RWPE2 (cell line): ENCODE measurements at regions not wholly inside any gene's neighbourhood (a gene's known extent, or its start where the extent isn't known, plus 50 kb on each side); places are given as distances from the start of the nearest gene placed in this dataset.
A peak's percentile ranks its signal among the peaks of the same experiment; 100 is the strongest.

Source experiments
- ATAC-seq: fragments of 200-7000 bp; cut with Tn5 transposase; 3 replicates; pipeline ENCODE4 v1.9.1; 2021; ENCODE audit warnings: low read depth
- DNase-seq: peaks from one replicate; pipeline ENCODE4 v3.0.0-alpha.2; 2020; ENCODE audit warnings: low spot score
- H3K27ac ChIP-seq: fragments of 450-650 bp; 2 replicates; pipeline ENCODE4 v1.5.1; 2017; ENCODE audit warnings: mild to moderate bottlenecking; ENCODE audit not compliant: poor library complexity, severe bottlenecking
- H3K27me3 ChIP-seq: fragments of 250-450 bp; sonication (Bioruptor Pico); 2 replicates; pipeline ENCODE4 v1.5.1; 2021; ENCODE audit warnings: mild to moderate bottlenecking, moderate library complexity; ENCODE audit not compliant: insufficient read depth, poor library complexity, severe bottlenecking
- H3K36me3 ChIP-seq: fragments of 250-450 bp; sonication (Bioruptor Pico); 2 replicates; pipeline ENCODE4 v1.5.1; 2020; ENCODE audit warnings: low read depth, mild to moderate bottlenecking, moderate library complexity
- H3K4me1 ChIP-seq: fragments of 250-450 bp; sonication (Bioruptor Pico); 2 replicates; pipeline ENCODE4 v1.5.1; 2021; ENCODE audit warnings: mild to moderate bottlenecking, moderate library complexity; ENCODE audit not compliant: insufficient read depth, poor library complexity, severe bottlenecking
- H3K4me3 ChIP-seq: fragments of 250-450 bp; sonication (Bioruptor Pico); 2 replicates; pipeline ENCODE4 v1.5.1; 2021; ENCODE audit warnings: mild to moderate bottlenecking, moderate library complexity; ENCODE audit not compliant: severe bottlenecking
- H3K9me3 ChIP-seq: fragments of 250-450 bp; sonication (Bioruptor Pico); 2 replicates; pipeline ENCODE4 v1.5.1; 2021; ENCODE audit warnings: mild to moderate bottlenecking, moderate library complexity; ENCODE audit not compliant: severe bottlenecking
- TF ChIP-seq, protein P1 (sequence below): fragments of 450-650 bp; IDR thresholded peaks from one replicate; pipeline ENCODE4 v1.5.1; 2017; ENCODE audit warnings: mild to moderate bottlenecking, moderate library complexity; ENCODE audit not compliant: poor library complexity, severe bottlenecking

- H3K9me3 ChIP-seq, result no peaks in the 10 kb centered on the region
- H3K4me1 ChIP-seq, result no peaks in the 10 kb centered on the region
- no peaks in the 10 kb centered on the region for H3K36me3 ChIP-seq
- no peak overlapping the region for H3K27ac ChIP-seq
- ATAC-seq (peak; percentile 44; the same call in 1 of the 3 replicates), DNase-seq (no peak)
- TF ChIP-seq, protein P1, sequence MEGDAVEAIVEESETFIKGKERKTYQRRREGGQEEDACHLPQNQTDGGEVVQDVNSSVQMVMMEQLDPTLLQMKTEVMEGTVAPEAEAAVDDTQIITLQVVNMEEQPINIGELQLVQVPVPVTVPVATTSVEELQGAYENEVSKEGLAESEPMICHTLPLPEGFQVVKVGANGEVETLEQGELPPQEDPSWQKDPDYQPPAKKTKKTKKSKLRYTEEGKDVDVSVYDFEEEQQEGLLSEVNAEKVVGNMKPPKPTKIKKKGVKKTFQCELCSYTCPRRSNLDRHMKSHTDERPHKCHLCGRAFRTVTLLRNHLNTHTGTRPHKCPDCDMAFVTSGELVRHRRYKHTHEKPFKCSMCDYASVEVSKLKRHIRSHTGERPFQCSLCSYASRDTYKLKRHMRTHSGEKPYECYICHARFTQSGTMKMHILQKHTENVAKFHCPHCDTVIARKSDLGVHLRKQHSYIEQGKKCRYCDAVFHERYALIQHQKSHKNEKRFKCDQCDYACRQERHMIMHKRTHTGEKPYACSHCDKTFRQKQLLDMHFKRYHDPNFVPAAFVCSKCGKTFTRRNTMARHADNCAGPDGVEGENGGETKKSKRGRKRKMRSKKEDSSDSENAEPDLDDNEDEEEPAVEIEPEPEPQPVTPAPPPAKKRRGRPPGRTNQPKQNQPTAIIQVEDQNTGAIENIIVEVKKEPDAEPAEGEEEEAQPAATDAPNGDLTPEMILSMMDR, result no peak
- no peak overlapping the region for H3K4me3 ChIP-seq
- peaks cover 3% of the 10 kb centered on the region for H3K27me3 ChIP-seq
Measured at GRCh38 chr2:103132536-103133217, 370.8 kb downstream of the TMEM182 start.

GRCh38 chr2:103135679-103136078 lies 373.8 kb downstream of the TMEM182 start:
- H3K4me3 ChIP-seq, result no peak overlapping the region
- H3K9me3 ChIP-seq, result no peaks in the 10 kb centered on the region
- no peaks in the 10 kb centered on the region for H3K36me3 ChIP-seq
- H3K4me1 ChIP-seq, result no peaks in the 10 kb centered on the region
- no peak overlapping the region for H3K27ac ChIP-seq
- no peaks in the 10 kb centered on the region for H3K27me3 ChIP-seq
- ATAC-seq, result no peak
- TF ChIP-seq, protein P1, result no peak
- no peak for DNase-seq

- ATAC-seq, result no peak
Measured at GRCh38 chr2:103138123-103138901, 376.5 kb downstream of the TMEM182 start.

GRCh38 chr2:103139628-103140268 lies 377.9 kb downstream of the TMEM182 start:
- no peaks in the 10 kb centered on the region for H3K4me1 ChIP-seq
- H3K27me3 ChIP-seq, result peaks cover 5% of the 10 kb centered on the region
- H3K4me3 ChIP-seq, result no peak overlapping the region
- no peak for ATAC-seq
- TF ChIP-seq, protein P1, result no peak
- H3K27ac ChIP-seq, result no peak overlapping the region
- H3K36me3 ChIP-seq, result no peaks in the 10 kb centered on the region
- no peaks in the 10 kb centered on the region for H3K9me3 ChIP-seq
- DNase-seq, result no peak

More at GRCh38 chr2:103138123-103138901, 376.5 kb downstream of the TMEM182 start:
- Histone ChIP-seq H3K27me3 (no peaks in the 10 kb centered on the region), H3K27ac (no peak overlapping the region), H3K36me3 (no peaks in the 10 kb centered on the region), H3K4me1 (no peaks in the 10 kb centered on the region), H3K9me3 (no peaks in the 10 kb centered on the region), H3K4me3 (no peak overlapping the region)
- no peak for DNase-seq
- TF ChIP-seq, protein P1, result no peak
